GOT3 (cell line): ENCODE measurements at regions not wholly inside any gene's neighbourhood (a gene's known extent, or its start where the extent isn't known, plus 50 kb on each side); places are given as distances from the start of the nearest gene placed in this dataset.
"Not testable (repeated sequence)": the region's sequence is repeated elsewhere in the genome, so short reads cannot be mapped to it uniquely, and the experiment has no call there.

Source experiments
- DNase-seq: peaks from one replicate; lab custom pipeline; 2025; ENCODE audit warnings: mixed read lengths; lab: John Stamatoyannopoulos, UW

GRCh38 chr6:139962654-139963347, 588.4 kb upstream of the CITED2 start:
- DNase-seq = no peak

DNA sequence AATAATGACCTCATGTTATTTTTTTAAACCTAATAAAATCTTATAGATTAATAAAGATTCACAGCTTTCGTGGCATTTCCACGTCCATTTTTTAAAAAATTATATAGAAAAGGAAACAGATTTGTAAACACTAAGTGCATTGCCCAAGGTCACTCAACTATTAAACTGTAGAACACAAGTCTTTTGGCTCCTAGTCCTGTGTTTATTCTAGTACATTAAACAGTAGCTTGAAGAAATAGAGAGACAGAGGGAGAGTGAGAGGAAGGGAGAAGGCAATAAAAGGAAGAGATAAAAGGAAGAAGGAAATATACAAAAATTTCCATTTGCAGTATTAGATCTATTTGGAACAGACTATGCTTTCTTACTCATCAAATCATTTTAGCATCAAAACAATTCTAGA, 586.7 kb upstream of the CITED2 start:
- DNase-seq = no peak

DNA sequence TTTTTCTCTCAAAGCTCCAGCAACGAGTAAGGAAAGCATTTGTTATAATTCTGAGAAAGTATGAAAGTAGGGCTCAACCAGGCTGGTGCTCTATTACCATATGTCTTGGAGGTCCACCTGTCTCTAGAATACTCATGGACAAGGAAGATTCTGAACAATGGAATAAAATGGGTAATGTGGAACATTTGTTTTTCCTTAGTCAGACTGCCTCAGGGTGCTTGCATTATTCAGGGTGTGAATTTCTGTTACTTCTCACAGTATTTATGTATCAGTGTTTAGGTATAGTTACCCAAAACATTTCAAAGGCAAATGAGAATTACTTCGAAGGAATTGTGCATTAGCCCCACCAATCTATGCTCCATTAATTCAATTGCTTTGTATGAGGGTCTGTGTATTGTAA, 586.2 kb upstream of the CITED2 start:
- no peak for DNase-seq

GRCh38 chr6:139955366-139956155, 581.1 kb upstream of the CITED2 start:
- no peak for DNase-seq

DNA sequence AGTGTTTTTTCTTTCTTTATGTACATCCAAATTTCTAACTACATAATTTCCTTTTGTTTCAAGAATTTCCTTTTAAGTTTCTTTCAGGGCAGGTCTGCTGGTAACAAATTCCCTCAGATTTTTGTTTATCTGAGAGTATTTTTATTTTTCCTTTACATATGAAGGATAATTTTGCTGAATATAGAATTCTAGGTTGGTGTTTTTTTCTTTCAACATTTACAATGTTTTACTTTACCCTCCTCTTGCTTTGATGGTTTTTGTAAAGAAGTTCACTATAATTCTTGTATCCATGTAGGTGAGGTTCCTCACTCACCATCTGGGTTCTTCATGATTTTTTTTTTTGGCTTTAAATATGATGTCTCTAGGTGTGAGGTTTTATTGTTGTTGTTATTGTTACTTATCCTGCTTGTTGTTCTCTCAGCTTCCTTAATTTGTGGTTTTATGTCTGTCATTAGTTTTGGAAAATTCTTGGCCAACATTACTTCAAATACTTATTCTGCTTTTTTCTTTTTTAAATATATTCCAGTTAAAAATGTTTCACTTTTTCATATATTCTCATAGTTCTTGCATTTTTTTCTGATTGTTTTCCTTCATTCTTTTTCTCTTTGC, 580.1 kb upstream of the CITED2 start:
- no peak for DNase-seq

- DNase-seq = not testable (repeated sequence)
These were observed 579.3 kb upstream of the CITED2 start for GRCh38 chr6:139953780-139954179.

DNA sequence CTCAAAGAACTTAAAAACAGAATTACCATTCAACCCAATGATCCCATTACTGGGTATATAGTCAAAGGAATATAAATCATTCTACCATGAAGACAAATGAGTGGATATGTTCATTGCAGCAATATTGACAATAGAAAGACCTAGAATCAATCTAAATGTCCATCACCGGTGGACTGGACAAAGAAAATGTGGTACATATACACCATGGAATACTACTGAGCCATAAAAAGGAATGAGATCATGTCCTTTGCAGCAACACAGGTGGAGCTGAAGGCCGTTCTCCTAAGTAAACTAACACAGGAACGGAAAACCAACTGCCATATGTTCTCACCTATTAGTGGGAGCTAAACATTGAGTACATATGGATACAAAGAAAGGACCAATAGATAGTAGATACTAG, 576.7 kb upstream of the CITED2 start:
- no peak for DNase-seq

- no peak for DNase-seq
These were observed 570.5 kb upstream of the CITED2 start for GRCh38 chr6:139944976-139945375.

DNA sequence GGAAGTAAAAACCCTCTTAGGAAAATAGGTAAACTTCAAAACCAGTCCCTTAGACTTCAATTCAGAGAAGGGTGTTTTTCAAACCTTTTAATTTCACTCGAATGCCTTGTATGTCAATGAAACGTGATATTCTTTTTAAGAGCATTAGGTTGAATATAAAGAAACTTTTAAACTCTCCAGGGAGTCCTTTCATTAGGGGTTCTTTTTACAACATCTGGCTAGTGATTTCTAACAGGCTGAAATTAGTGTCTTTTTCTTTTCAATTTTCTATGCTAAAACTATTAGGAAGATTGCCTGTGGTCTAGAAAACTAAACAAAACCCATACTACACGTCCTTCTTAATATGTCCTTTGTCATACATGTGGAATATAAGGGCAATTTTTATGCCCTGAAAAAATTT, 569.7 kb upstream of the CITED2 start:
- no peak for DNase-seq

- no peak for DNase-seq
These were observed 568.9 kb upstream of the CITED2 start for GRCh38 chr6:139943391-139943790.

GRCh38 chr6:139942331-139942730, 567.9 kb upstream of the CITED2 start:
- DNase-seq = no peak

- DNase-seq = no peak
These were observed 567.4 kb upstream of the CITED2 start for GRCh38 chr6:139941826-139942225.

DNA sequence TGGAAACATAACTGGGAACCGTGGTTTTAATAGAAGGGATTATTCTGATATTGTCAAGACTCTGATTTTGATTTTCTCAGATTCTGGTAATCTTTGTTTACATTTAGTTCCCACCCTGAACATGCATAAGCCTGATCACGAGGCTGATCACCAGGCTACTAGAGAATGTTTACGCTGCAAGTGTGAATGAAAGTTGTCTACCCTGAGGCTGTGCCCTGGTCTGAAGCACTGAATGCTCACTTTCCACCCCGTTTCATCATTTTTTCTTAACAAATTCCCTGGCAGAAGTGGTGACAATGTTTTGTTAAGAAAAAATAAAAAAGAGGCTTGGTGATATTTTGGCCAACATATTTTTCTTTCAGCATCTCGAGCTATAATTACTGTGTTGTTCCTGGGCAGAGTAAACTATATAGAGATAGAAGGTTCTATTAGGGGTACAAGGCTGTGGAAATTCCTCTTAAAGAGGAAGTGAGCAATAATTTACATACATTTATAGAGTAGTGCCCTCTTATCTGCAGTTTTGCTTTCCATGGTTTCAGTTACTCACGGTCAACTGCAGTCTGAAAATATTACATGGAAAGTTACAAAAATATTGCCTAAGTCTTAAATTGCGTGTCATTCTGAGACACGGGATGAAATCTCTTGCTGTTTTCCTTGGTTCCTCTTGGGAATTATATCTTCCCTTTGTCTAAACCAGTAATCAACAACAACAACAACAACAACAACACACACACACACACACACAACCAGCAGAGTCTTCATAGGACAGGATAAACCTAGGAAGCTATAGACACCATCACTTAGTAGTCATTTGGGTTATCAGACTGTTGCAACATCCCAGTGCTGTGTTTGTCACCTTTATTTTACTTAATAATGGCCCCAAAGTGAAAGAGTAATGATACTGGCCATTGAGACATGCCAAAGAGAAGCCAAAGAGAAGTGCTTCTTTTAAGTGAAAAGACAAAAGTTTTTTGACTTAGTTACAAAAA, 566.6 kb upstream of the CITED2 start:
- peak; percentile 11 for DNase-seq

DNA sequence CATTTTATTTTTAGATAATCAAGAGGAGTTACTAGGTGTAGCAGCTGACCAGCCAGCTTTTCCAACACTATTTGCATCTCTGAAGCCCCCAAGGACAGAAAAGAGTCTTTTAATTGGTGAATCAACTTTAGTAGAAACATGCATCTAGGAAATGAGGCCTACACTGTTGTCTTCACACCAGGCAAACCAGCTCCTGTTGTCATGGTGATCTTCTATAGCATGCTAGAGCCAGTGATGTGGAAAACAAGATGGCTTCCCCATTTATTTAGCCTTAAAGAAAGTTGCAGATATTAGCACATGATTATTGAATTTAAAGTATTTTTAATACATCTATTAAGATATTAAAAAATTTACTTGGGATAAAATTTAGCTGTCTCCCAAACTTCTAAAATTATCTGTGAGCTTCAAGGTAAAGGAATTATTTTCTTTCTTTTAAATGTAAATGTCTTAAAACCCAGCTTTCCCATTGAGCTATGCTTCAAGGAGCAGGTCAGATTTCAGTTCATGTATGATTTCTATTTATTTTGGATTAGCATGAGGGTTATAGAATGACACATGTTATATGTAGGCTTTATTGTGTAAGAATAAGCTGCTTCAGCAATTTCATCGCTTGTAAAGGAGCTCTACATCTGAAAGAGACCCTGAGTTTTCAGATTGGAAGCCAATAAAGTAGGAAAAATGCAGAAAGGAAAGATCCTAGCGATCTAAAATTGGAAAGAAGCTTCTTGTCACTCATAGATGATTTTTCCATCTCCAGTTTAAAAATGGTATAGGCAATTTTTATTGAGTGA, 564.9 kb upstream of the CITED2 start:
- no peak for DNase-seq

GRCh38 chr6:139932671-139933070, 558.2 kb upstream of the CITED2 start:
- no peak for DNase-seq

GRCh38 chr6:139931747-139932146, 557.3 kb upstream of the CITED2 start:
- DNase-seq = no peak

DNA sequence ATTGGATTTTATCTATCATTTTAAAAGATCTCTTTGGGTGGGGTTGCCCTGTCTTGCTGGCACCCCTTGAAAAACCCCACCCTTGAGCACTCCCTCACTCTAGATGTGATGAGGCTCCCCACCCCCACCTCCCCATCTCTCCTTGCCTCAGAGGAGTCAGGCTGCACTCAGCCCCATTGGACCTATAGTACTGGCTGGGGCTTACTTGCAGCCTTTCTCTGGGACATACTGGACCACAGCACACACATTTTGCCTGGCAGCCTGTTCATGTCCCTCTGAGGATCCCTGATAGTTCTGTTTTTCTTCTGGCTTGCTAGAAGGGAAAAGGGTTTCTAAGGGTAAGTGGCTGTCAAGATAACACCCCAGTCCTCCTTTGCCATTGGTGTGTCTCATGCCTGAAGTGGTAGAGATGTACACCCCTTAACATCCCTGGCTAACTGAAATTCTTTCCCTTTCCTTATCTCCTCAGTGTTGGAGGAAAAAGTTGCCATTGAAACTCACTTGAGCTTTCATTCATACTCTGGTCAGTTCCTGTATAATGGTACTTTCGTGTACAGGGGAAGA, 553.4 kb upstream of the CITED2 start:
- no peak for DNase-seq

DNA sequence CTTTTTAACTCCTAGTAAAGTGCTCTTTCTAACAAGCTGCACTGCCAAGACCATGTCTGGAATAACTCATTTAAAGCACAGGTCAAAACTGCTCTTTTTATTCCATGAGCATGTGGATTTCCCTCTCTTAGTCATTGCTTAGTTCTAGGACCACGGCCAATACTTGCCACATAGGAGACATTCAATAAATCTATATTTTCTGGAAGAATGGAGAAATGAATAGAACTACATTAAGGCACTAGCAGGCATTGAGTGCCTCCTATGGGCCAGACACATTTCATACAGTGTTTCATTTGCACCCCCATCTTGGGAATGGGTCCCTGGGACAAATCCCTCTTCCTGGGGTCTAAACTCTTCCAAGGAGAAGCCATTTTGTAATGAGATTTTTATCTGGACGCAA, 552.8 kb upstream of the CITED2 start:
- DNase-seq = no peak

DNA sequence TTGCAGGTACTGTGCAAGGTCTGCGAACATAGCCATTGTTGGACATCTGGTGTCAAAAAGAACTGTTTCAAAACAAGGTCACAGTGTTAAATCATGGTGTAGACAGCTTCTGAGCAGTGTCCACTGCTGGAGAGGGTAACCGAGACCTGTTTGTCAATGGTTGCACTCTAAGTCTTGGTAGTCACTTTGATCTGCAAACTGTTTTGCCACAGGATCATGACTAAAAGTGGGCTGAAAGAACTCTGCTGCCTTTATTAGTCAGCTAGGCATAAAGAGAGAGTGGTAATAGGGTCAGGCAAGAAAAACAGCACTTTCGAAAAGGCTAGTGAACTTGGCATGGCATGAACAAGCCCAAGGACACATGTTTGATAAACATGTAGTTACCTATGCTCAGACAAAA, 552.3 kb upstream of the CITED2 start:
- DNase-seq = no peak

DNA sequence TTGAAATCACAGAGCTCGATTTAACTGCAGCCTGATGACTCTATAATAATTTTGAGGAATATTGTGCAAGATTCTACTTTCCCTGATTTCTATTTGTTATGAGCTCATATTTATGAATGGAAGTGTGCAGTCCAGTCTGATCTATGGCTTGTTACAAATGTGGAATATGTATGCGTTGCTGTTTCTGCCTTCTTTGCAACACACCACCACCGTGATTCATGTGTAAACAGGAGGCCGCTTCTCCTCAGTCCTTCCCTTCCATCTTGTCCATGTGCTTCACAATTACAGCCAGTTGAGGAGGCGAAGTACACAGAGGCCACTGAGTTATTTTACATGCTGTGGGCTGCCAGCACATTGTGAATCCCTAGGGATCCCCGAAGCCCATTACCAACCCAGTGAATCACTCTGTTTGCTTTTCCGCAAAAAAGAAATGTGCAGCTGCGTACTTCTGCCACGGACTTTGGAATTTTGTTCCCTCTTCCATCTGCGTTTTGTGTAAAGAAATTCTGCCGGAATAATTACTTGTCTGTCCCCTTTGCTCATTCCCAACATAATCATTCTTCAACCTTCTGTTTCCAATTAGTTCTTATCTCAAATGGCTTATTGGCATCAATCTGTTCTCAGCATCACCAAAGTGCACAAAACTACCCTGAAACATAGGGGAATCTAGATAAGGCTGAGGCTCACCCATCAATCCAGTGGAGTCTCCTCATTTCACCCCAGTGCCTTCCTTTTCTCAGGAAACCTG, 551.6 kb upstream of the CITED2 start:
- DNase-seq = no peak
